Lower lobe of right lung (tissue), 2 donors: ENCODE measurements at regions not wholly inside any gene's neighbourhood (a gene's known extent, or its start where the extent isn't known, plus 50 kb on each side); places are given as distances from the start of the nearest gene placed in this dataset.

Experiments used
- ATAC-seq, 2 donors: fragments of 200-7000 bp; cut with Tn5 transposase; one replicate each; pipeline ENCODE4 v1.9.1; 2020 to 2022; ENCODE audit warnings: mild to moderate bottlenecking in 2 of 2, moderate library complexity in 2 of 2
- DNase-seq: peaks from one replicate; pipeline ENCODE4 v3.0.0-alpha.2; 2020
- H3K27ac ChIP-seq: fragments of 200-600 bp; one replicate; pipeline ENCODE4 v1.8.0; 2022
- H3K27me3 ChIP-seq: fragments of 200-600 bp; one replicate; pipeline ENCODE4 v1.8.0; 2022; ENCODE audit warnings: low read depth
- H3K36me3 ChIP-seq: fragments of 200-600 bp; one replicate; pipeline ENCODE4 v1.8.0; 2022; ENCODE audit warnings: mild to moderate bottlenecking
- H3K4me1 ChIP-seq: fragments of 200-600 bp; one replicate; pipeline ENCODE4 v1.8.0; 2022
- H3K4me3 ChIP-seq: fragments of 200-600 bp; one replicate; pipeline ENCODE4 v1.8.0; 2022; ENCODE audit warnings: mild to moderate bottlenecking
- H3K9me3 ChIP-seq: fragments of 200-600 bp; one replicate; pipeline ENCODE4 v1.8.0; 2022
- intact Hi-C: fragments of 100-400 bp; cut with DNase I; formaldehyde crosslinking; loops from one replicate; pipeline ENCODE4 v1.11.0; 2022
- TF ChIP-seq, protein P1 (sequence below): fragments of 200-600 bp; IDR thresholded peaks from one replicate; pipeline ENCODE4 v1.8.0; 2022; ENCODE audit warnings: antibody characterized with exemption, mild to moderate bottlenecking
- donor health status: DM: no; HTN: yes; CAD: no; lungs with severe emphysema.

DNA sequence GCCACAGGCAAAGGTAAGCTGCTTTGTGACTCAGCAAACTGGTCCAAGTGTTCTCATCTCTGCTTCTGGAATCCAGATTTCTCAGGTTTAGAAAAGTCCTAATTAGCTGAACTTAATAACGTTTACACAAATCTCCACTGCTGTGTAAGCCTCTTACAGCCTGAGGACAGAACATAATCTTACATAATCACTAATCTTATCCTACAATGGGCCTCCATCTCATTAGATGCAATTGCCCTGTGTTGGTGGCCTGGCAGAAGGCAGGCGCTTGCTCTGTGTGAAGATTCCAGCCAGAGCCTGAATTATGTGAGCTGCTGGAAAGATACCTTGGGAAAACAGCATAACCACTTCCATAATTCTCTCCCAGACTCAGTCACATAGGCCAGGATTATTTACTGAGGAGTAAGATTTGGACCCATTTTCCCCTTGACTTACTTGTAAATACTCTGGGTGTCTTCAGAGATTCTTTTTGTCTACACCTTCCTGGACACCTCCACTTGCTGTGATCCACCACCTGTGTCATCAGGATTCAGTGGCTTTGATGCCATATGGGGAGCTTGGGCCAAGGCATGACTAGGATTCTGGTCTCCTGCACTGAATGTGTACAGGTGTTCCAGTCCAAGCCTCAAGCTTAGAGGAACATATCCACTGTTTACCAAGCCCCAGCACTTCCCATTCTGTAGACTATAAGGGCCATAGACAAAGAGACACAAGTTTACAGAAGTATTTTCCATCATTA is 104.4 kb downstream of the C6orf118 start:
- intact Hi-C loops, result no loop called here
- Histone ChIP-seq H3K36me3 (no peaks in the 10 kb centered on the region), H3K9me3 (no peaks in the 10 kb centered on the region), H3K4me1 (no peaks in the 10 kb centered on the region), H3K4me3 (no peak overlapping the region), H3K27ac (no peak overlapping the region), H3K27me3 (no peaks in the 10 kb centered on the region)
- DNase-seq (no peak), ATAC-seq (no peak)
- TF ChIP-seq, protein P1, sequence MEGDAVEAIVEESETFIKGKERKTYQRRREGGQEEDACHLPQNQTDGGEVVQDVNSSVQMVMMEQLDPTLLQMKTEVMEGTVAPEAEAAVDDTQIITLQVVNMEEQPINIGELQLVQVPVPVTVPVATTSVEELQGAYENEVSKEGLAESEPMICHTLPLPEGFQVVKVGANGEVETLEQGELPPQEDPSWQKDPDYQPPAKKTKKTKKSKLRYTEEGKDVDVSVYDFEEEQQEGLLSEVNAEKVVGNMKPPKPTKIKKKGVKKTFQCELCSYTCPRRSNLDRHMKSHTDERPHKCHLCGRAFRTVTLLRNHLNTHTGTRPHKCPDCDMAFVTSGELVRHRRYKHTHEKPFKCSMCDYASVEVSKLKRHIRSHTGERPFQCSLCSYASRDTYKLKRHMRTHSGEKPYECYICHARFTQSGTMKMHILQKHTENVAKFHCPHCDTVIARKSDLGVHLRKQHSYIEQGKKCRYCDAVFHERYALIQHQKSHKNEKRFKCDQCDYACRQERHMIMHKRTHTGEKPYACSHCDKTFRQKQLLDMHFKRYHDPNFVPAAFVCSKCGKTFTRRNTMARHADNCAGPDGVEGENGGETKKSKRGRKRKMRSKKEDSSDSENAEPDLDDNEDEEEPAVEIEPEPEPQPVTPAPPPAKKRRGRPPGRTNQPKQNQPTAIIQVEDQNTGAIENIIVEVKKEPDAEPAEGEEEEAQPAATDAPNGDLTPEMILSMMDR, result no peak

- Histone ChIP-seq H3K4me1 (no peaks in the 10 kb centered on the region), H3K9me3 (no peaks in the 10 kb centered on the region), H3K27ac (no peak overlapping the region), H3K27me3 (no peaks in the 10 kb centered on the region), H3K4me3 (no peak overlapping the region), H3K36me3 (no peaks in the 10 kb centered on the region)
- no peak for ATAC-seq
- intact Hi-C loops, result no loop called here
- TF ChIP-seq, protein P1, result no peak
- DNase-seq, result no peak
Measured at GRCh38 chr6:165200178-165200577, 109.2 kb downstream of the C6orf118 start.

- H3K27me3 ChIP-seq, result no peaks in the 10 kb centered on the region
- H3K9me3 ChIP-seq, result no peaks in the 10 kb centered on the region
- H3K4me1 ChIP-seq, result no peaks in the 10 kb centered on the region
- no peak for ATAC-seq
- no peak overlapping the region for H3K4me3 ChIP-seq
- H3K36me3 ChIP-seq, result no peaks in the 10 kb centered on the region
- intact Hi-C loops, result no loop called here
- DNase-seq, result no peak
- no peak overlapping the region for H3K27ac ChIP-seq
- TF ChIP-seq, protein P1, result no peak
Measured at GRCh38 chr6:165191461-165191860, 117.9 kb downstream of the C6orf118 start.

DNA sequence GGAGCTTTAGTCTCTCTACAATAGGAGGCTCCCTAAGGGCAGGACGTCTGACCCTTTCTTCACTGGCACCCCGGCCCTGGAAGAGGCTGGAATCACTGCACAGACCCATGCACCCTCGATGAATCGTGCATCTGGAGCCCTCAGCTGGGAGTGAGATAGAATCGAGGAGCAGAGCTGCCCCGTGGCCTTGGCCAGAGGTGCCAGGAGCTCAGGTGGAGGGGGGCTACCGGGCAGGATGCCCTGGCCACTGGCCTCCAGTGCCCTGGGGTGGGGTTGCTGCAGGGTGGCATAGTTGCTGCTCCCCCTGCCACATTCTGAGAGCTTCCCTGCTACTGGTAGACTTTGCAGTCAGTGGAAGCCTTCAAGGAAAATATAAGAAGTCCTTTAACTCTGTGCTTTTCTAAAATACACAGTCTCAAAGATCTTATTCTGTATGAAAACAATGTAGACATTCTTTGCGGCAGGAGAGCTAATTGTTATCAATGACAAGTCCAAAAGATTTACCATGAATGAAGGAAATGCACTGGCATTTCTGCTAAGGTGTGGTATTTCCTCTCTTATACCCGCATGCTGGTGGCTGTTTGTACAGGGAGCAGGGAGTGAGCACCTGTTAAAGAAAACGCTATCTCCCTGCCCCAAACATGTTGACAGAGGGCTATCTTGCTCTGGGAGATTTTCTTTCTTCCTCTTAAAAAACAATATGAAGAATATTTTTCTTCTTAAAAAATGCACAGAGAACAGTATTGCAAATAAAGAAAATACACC is 122.8 kb downstream of the C6orf118 start:
- H3K27ac ChIP-seq, result no peak overlapping the region
- H3K4me1 ChIP-seq, result no peaks in the 10 kb centered on the region
- no peaks in the 10 kb centered on the region for H3K27me3 ChIP-seq
- TF ChIP-seq, protein P1, result no peak
- intact Hi-C loops, result no loop called here
- DNase-seq, result no peak
- H3K36me3 ChIP-seq, result no peaks in the 10 kb centered on the region
- H3K4me3 ChIP-seq, result no peak overlapping the region
- peak in 1 of 2 donors; percentile 18 for ATAC-seq
- H3K9me3 ChIP-seq, result no peaks in the 10 kb centered on the region

GRCh38 chr6:165186041-165186440 is 123.4 kb downstream of the C6orf118 start:
- TF ChIP-seq, protein P1, result no peak
- H3K36me3 ChIP-seq, result no peaks in the 10 kb centered on the region
- H3K4me3 ChIP-seq, result no peak overlapping the region
- intact Hi-C loops, result no loop called here
- DNase-seq (no peak), ATAC-seq (no peak)
- no peak overlapping the region for H3K27ac ChIP-seq
- H3K27me3 ChIP-seq, result no peaks in the 10 kb centered on the region
- H3K9me3 ChIP-seq, result no peaks in the 10 kb centered on the region
- no peaks in the 10 kb centered on the region for H3K4me1 ChIP-seq
